NCI-H187 treated with DMSO at 0.1 percent for 48 hours (cell line): ENCODE measurements at regions not wholly inside any gene's neighbourhood (a gene's known extent, or its start where the extent isn't known, plus 50 kb on each side); places are given as distances from the start of the nearest gene placed in this dataset.
"Not testable (repeated sequence)": the region's sequence is repeated elsewhere in the genome, so short reads cannot be mapped to it uniquely, and the experiment has no call there.

Source experiments
- DNase-seq: peaks from one replicate; lab custom pipeline; 2025; lab: John Stamatoyannopoulos, UW

GRCh38 chr10:117601716-117602115, 59.2 kb downstream of the EMX2 start:
- no peak for DNase-seq

- DNase-seq: no peak
These were observed 60.5 kb downstream of the EMX2 start for GRCh38 chr10:117603081-117603480.

- no peak for DNase-seq
These were observed 61.2 kb downstream of the EMX2 start for GRCh38 chr10:117603726-117604125.

GRCh38 chr10:117609095-117609795, 66.7 kb downstream of the EMX2 start:
- no peak for DNase-seq

GRCh38 chr10:117609796-117610170, 67.2 kb downstream of the EMX2 start:
- no peak for DNase-seq

- no peak for DNase-seq
These were observed 67.8 kb downstream of the EMX2 start for GRCh38 chr10:117610321-117610720.

GRCh38 chr10:117612113-117612512, 69.6 kb downstream of the EMX2 start:
- DNase-seq: no peak

- DNase-seq: no peak
These were observed 73.1 kb downstream of the EMX2 start for GRCh38 chr10:117615649-117616048.

- DNase-seq: no peak
These were observed 73.6 kb downstream of the EMX2 start for GRCh38 chr10:117616179-117616578.

- no peak for DNase-seq
These were observed 74.5 kb downstream of the EMX2 start for GRCh38 chr10:117617086-117617485.

GRCh38 chr10:117617659-117618058, 75.1 kb downstream of the EMX2 start:
- DNase-seq: no peak

- no peak for DNase-seq
These were observed 76.7 kb downstream of the EMX2 start for GRCh38 chr10:117619223-117619622.

GRCh38 chr10:117619707-117620405, 77.3 kb downstream of the EMX2 start:
- no peak for DNase-seq

GRCh38 chr10:117621196-117621595, 78.7 kb downstream of the EMX2 start:
- no peak for DNase-seq

- no peak for DNase-seq
These were observed 79.4 kb downstream of the EMX2 start for GRCh38 chr10:117621795-117622420.

- DNase-seq: no peak
These were observed 80.1 kb downstream of the EMX2 start for GRCh38 chr10:117622471-117623184.

- DNase-seq: no peak
These were observed 83.7 kb downstream of the EMX2 start for GRCh38 chr10:117626228-117626627.

- no peak for DNase-seq
These were observed 85.0 kb downstream of the EMX2 start for GRCh38 chr10:117627561-117627960.

GRCh38 chr10:117629717-117630116, 87.2 kb downstream of the EMX2 start:
- DNase-seq: not testable (repeated sequence)

GRCh38 chr10:117631276-117632145, 89.0 kb downstream of the EMX2 start:
- DNase-seq: no peak

GRCh38 chr10:117632406-117632805, 89.9 kb downstream of the EMX2 start:
- DNase-seq: no peak

- no peak for DNase-seq
These were observed 93.3 kb downstream of the EMX2 start for GRCh38 chr10:117635826-117636225.
